NCI-H345 treated with DMSO at 0.1 percent for 48 hours (cell line): ENCODE measurements at regions not wholly inside any gene's neighbourhood (a gene's known extent, or its start where the extent isn't known, plus 50 kb on each side); places are given as distances from the start of the nearest gene placed in this dataset.

Source experiments
- DNase-seq: peaks from one replicate; lab custom pipeline; 2025; ENCODE audit not compliant: unreplicated experiment; lab: John Stamatoyannopoulos, UW

GRCh38 chr7:45973725-45974532 lies 52.9 kb upstream of the IGFBP3 start:
- DNase-seq: no peak

DNA sequence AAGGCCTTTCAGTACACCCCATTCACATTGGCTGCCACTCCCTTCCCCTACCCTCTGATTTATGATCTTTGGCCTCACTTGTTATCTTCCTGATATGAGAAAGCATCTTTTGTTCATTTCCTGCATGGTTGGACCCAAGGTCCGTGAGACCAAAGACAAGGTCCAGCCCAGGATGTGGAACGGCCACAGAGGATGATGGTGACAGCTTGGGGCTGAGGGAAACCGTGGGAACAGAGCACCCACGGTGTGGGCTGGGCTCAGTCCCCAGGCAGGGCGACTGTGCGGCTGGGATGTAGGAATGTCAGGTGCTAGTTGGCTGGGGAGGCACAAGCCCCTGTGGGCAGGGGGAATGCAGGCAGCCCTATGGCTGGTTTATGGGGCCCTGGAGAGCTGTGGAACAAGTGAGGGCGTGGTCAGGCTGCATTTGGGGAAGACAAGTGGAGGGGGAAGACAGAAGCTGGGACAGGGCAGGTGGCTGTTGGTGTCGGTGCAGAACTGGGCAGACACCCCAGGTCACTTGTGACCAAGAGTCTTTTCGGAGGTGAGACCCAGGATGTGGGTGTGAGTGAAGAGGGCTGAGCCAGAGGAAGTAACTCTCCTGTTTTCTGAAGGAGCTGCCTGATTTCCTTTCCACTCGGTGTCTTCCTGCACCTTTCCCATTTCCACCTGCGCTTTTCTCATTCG lies 51.7 kb upstream of the IGFBP3 start:
- DNase-seq: no peak

GRCh38 chr7:45971661-45972175 lies 50.6 kb upstream of the IGFBP3 start:
- no peak for DNase-seq

DNA sequence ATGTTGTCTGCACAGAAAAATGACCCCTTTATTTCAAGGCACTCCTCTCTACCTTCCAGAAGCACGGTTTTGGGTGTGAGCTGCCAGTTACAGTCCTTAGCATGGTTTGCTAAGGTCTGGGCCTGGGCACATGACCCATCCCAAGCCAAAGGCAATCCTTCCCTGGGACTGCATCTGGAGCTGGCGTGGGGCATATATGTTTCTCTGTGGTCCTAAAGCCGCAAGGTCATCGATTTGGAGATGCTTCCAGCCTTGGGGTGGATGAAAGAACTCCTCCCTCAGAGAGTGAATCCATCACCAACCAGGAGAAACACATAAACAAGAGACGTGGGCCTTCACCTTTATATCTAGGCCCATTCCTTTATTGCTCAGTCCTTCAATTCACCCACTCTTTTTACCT lies 50.1 kb upstream of the IGFBP3 start:
- DNase-seq: no peak
